B cell (primary cell): ENCODE measurements at regions not wholly inside any gene's neighbourhood (a gene's known extent, or its start where the extent isn't known, plus 50 kb on each side); places are given as distances from the start of the nearest gene placed in this dataset.

Source experiments
- ATAC-seq: fragments of 200-7000 bp; cut with Tn5 transposase; one replicate; pipeline ENCODE4 v1.10.0; 2021; ENCODE audit warnings: low read depth, mild to moderate bottlenecking, moderate number of reproducible peaks, moderate library complexity
- CTCF ChIA-PET: fragments of 350-600 bp; sonication (Branson Sonifier 250); formaldehyde crosslinking; loops from one replicate; lab custom pipeline; 2021; ENCODE audit warnings: antibody characterized with exemption, inconsistent platforms; lab: Charles Lee
- POLR2A ChIA-PET: fragments of 350-600 bp; sonication (Branson Sonifier 250); formaldehyde crosslinking; loops from one replicate; lab custom pipeline; 2021; ENCODE audit warnings: antibody characterized with exemption; lab: Charles Lee
- DNase-seq: peaks from one replicate; pipeline ENCODE4 v3.0.0; 2013
- H2AFZ ChIP-seq: 2 replicates; pipeline ENCODE4 v1.6.1; 2012; ENCODE audit warnings: mild to moderate bottlenecking, low read depth, low read length; ENCODE audit not compliant: insufficient read depth, poor library complexity, severe bottlenecking
- H3K27ac ChIP-seq, 2 donors: 1 replicate in 1 of 2; 2 replicates in 1 of 2; pipeline ENCODE4 v1.5.1; 2012 to 2013; ENCODE audit warnings: low read length in 2 of 2, mild to moderate bottlenecking in 2 of 2, moderate library complexity in 1 of 2
- H3K27me3 ChIP-seq, 4 experiments: fragments of 200-600 bp in 1 of 4; sonication (generic) in 1 of 4; replicated peaks in 1 of 4; 1 replicate in 2 of 4; 2 replicates in 2 of 4; pipeline versions ENCODE4 v1.6.1 to v1.7.0; 2013 to 2016; ENCODE audit warnings: low read length in 3 of 4, mild to moderate bottlenecking in 2 of 4, mixed read lengths in 1 of 4, moderate library complexity in 1 of 4; ENCODE audit not compliant: insufficient read depth in 4 of 4, control insufficient read depth in 3 of 4; ENCODE audit errors: control extremely low read depth in 1 of 4
- H3K36me3 ChIP-seq, 2 experiments: replicated peaks in 1 of 2; 1 replicate in 1 of 2; 2 replicates in 1 of 2; pipeline versions ENCODE4 v1.6.1 to v1.7.1; 2013; ENCODE audit warnings: low read length in 1 of 2; ENCODE audit not compliant: insufficient read depth in 2 of 2, control insufficient read depth in 1 of 2; ENCODE audit errors: control extremely low read depth in 1 of 2, extremely low read depth in 1 of 2
- H3K4me1 ChIP-seq, 2 donors: fragments of 200-600 bp in 1 of 2; sonication (generic) in 1 of 2; 1 replicate in 1 of 2; 2 replicates in 1 of 2; pipeline versions ENCODE4 v1.5.1 to v1.6.1; 2013 to 2017; ENCODE audit warnings: low read length in 2 of 2; ENCODE audit not compliant: control insufficient read depth in 2 of 2, insufficient read depth in 2 of 2
- H3K4me2 ChIP-seq: replicated peaks from 2 replicates; pipeline ENCODE3; 2012; ENCODE audit warnings: mild to moderate bottlenecking, low read depth, low read length; ENCODE audit not compliant: poor library complexity, severe bottlenecking
- H3K4me3 ChIP-seq, 5 experiments: fragments of 200-600 bp in 1 of 5; sonication (generic) in 1 of 5; 1 replicate in 3 of 5; 2 replicates in 2 of 5; pipeline versions ENCODE4 v1.5.1 to v1.7.0; 2011 to 2016; ENCODE audit warnings: low read length in 4 of 5, mild to moderate bottlenecking in 4 of 5, low read depth in 2 of 5, control low read depth in 1 of 5, moderate library complexity in 1 of 5; ENCODE audit not compliant: insufficient read depth in 1 of 5; ENCODE audit errors: control extremely low read depth in 1 of 5, extremely low read depth in 1 of 5
- H3K79me2 ChIP-seq: fragments of 200-600 bp; sonication (generic); one replicate; pipeline ENCODE4 v1.6.0; 2016; ENCODE audit warnings: low read length; ENCODE audit not compliant: control insufficient read depth, insufficient read depth
- H3K9ac ChIP-seq: fragments of 200-600 bp; sonication (generic); 2 replicates; pipeline ENCODE4 v1.6.1; 2017; ENCODE audit warnings: mild to moderate bottlenecking, low read length, moderate library complexity
- H3K9me3 ChIP-seq, 3 donors: one replicate each; pipeline versions ENCODE4 v1.6.1 to v1.7.1; 2013; ENCODE audit warnings: low read length in 2 of 3; ENCODE audit not compliant: control insufficient read depth in 2 of 3, insufficient read depth in 1 of 3; ENCODE audit errors: control extremely low read depth in 1 of 3
- H4K20me1 ChIP-seq: 2 replicates; pipeline ENCODE4 v1.6.0; 2012; ENCODE audit warnings: mild to moderate bottlenecking, low read length; ENCODE audit not compliant: insufficient read depth, control insufficient read depth, poor library complexity, severe bottlenecking
- H3K27ac Mint-ChIP-seq: one replicate; pipeline ENCODE4 v1.8.0; 2021; ENCODE audit warnings: mixed read lengths
- H3K27me3 Mint-ChIP-seq: one replicate; pipeline ENCODE4 v1.8.0; 2021; ENCODE audit warnings: mixed read lengths
- H3K4me1 Mint-ChIP-seq: one replicate; pipeline ENCODE4 v1.8.0; 2021; ENCODE audit warnings: mixed read lengths
- H3K4me3 Mint-ChIP-seq: one replicate; pipeline ENCODE4 v1.8.0; 2021; ENCODE audit warnings: mixed read lengths
- H3K9me3 Mint-ChIP-seq: one replicate; pipeline ENCODE4 v1.8.0; 2022; ENCODE audit warnings: mixed read lengths; ENCODE audit not compliant: insufficient read depth
- CTCF ChIP-seq: fragments of 200-600 bp; IDR thresholded peaks from one replicate; pipeline ENCODE4 v1.8.0; 2022; ENCODE audit warnings: antibody characterized with exemption, mild to moderate bottlenecking
- EZH2 ChIP-seq: IDR thresholded peaks from 2 replicates; pipeline ENCODE4 v1.6.1; 2012; ENCODE audit warnings: borderline replicate concordance, low read depth, mild to moderate bottlenecking, moderate library complexity, low read length; ENCODE audit not compliant: insufficient read depth, poor library complexity, severe bottlenecking
- WGBS: methylation state at CpG from one replicate; pipeline ENCODE4 v1.1.5; 2013; ENCODE audit warnings: missing lambda C conversion rate; ENCODE audit not compliant: insufficient coverage; 5-methylcytosine and 5-hydroxymethylcytosine counted together
- intact Hi-C: fragments of 100-400 bp; cut with micrococcal nuclease; formaldehyde crosslinking; loops from one replicate; pipeline ENCODE4 v1.10.0; 2022

DNA sequence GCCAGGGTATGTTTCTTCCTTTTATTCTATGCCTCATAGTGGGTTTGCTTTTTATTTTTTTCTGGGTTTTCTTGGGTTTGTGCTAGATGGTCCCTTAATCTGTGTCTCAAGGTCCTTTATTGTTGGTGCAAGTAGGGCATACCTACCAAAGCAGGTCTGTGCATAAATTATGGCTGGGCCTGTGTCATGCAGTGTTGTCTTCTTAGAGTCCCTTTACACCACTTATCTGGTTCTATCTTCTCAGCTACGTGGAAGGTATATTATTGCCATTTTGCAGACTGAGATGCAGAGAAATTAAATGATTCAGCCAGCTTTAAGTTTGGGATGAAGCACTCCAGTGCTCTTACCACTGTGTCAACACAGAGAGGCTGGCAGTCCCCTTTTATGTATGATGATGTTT is 293.5 kb upstream of the SOX2 start:
- Mint-ChIP-seq H3K27me3 (no peaks in the 10 kb centered on the region), H3K27ac (no peak overlapping the region), H3K9me3 (no peaks in the 10 kb centered on the region), H3K4me1 (no peaks in the 10 kb centered on the region), H3K4me3 (no peak overlapping the region)
- H3K36me3 ChIP-seq = no peaks in the 10 kb centered on the region
- H3K9me3 ChIP-seq = no peaks in the 10 kb centered on the region
- H3K4me3 ChIP-seq = no peak overlapping the region
- no peaks in the 10 kb centered on the region for H3K27me3 ChIP-seq
- no peak overlapping the region for H2AFZ ChIP-seq
- H4K20me1 ChIP-seq = no peaks in the 10 kb centered on the region
- no peak overlapping the region for H3K9ac ChIP-seq
- CTCF ChIA-PET = no interaction called here
- ATAC-seq (no peak), DNase-seq (no peak)
- no peak overlapping the region for H3K27ac ChIP-seq
- no CpG with 5 or more reads among the region's 1 CpG for WGBS
- no peaks in the 10 kb centered on the region for H3K79me2 ChIP-seq
- intact Hi-C loops = no loop called here
- TF ChIP-seq EZH2 (no peak), CTCF (no peak)
- POLR2A ChIA-PET = no interaction called here
- no peak overlapping the region for H3K4me2 ChIP-seq
- H3K4me1 ChIP-seq = no peaks in the 10 kb centered on the region

- Mint-ChIP-seq H3K27ac (no peak overlapping the region), H3K4me1 (no peaks in the 10 kb centered on the region), H3K27me3 (no peaks in the 10 kb centered on the region), H3K9me3 (no peaks in the 10 kb centered on the region), H3K4me3 (no peak overlapping the region)
- ATAC-seq (no peak), DNase-seq (no peak)
- intact Hi-C loops = no loop called here
- Histone ChIP-seq H3K27ac (no peak overlapping the region), H3K4me3 (no peak overlapping the region), H3K79me2 (no peaks in the 10 kb centered on the region), H2AFZ (no peak overlapping the region), H3K4me2 (no peak overlapping the region), H3K36me3 (no peaks in the 10 kb centered on the region), H4K20me1 (no peaks in the 10 kb centered on the region), H3K9ac (no peak overlapping the region), H3K9me3 (no peaks in the 10 kb centered on the region), H3K4me1 (no peaks in the 10 kb centered on the region), H3K27me3 (no peaks in the 10 kb centered on the region)
- CTCF ChIA-PET = no interaction called here
- 20% methylated on average over 3 of the region's 8 CpGs for WGBS
- POLR2A ChIA-PET = no interaction called here
- TF ChIP-seq EZH2 (no peak), CTCF (no peak)
Measured at GRCh38 chr3:181417748-181418147, 294.0 kb upstream of the SOX2 start.
